Eye (tissue), 1 donor: ENCODE measurements at regions not wholly inside any gene's neighbourhood (a gene's known extent, or its start where the extent isn't known, plus 50 kb on each side); places are given as distances from the start of the nearest gene placed in this dataset.

Source experiments
- DNase-seq: peaks from one replicate; pipeline ENCODE4 v3.0.0-alpha.2; 2015

DNA sequence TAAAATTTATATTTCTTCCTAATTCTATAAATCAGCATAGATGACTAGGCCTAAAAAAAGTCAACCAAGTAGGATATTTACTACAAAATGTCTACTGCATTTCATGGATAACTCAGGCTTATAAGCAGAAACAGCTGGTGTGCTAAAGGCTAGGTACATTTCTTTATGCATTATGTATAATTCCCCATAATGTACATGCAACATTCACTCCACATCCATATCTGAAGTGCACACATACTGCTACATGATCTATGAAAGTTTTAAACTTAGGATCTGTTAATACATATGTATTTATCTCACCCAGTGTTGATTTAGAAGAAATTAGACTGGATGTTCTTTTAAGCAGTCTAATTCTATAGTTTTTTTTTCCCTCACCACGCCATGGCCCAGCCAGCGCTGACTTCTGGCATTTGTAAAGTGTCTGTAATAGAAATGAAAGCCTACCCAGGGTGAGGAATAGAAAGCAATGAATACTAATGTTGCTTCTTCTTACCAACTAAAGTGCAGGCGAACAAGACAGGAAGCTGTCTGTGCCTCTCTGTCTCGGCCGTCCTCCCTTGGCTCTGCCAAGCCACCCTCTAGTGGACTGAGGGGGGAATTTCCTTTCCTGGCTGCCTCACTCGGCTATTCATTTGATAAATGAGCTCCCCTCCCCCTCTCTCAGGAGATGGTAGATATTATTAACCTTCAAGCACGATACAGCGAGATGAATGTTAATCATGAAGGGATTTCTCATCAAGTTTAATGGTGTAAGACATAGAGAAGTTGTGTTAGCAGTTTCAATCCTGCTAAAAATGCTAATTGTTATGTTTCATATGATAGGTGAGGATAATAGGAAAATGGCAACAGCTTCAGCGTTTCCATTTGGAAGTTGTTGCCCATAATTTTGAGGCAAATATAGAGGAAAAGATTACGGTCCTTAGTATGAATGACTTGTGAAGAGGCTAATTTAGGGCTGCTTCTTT, 384.5 kb downstream of the MTX2 start:
- peak; percentile 84 for DNase-seq

DNA sequence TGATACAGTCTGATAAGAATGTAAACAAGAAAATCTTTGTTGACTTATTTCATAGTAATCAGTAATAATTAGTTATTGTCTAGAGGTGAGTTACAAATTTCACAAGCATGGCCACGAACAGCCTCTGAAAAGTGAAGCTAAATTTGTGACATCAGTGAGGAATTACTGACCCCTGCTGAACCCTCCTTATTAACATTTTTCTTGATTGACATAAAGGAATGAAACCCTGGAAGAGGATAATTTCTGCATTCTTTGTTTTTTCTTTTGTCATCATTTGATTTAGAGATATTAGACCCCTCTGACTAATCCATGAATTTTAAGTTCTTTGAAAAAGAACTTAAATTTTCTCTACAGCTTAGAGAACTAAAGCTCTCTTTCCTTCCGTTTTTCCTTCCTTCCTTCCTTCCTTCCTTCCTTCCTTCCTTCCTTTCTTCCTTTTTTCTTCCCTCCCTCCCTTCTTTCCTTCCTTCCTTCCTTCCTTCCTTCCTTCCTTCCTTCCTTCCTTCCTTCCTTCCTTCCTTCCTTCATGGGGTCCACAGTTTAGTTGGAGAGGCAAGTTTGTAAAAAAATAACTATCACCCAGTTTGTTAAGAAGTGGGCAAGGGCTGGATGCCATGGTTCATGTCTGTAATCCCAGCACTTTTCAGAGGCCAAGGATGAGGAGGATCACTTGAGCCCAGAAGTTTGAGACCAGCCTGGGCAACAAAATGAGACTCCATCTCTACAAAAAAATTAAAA, 387.0 kb downstream of the MTX2 start:
- no peak for DNase-seq

DNA sequence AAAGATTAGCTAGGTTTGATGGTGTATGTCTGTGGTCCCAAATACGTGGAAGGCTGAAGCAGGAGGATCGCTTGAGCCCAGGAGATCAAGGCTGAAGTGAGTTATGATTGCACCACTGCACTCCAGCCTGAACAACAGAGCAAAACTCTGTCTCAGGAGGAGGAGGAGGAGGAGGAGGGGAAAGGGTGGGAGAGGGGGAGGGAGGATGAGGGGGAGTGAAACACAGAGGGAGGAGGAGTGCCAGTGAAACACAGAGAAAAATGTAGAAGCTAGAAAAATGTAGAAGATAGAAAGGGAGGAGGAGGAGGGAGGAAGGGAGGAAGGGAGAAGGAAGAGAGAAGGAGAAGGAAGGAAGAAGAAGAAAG, 387.5 kb downstream of the MTX2 start:
- DNase-seq = no peak

DNA sequence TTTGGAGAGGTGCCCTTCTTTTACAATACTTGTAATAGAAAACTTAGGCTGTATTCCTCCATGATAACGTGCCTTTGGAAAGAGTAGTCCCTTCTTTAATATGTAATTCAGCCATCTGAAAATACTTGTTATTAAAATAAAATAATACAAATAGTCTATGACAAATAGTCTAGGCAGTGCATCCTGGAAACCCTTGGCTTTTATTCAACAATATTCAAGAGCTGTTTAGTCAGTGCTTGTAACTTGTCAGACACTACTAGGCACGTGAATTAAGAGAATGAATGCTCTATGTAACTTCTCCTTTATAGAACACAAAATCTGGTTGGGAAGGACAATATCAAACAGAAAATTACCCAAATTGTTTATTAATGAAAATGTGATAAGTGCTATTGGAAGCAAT, 388.2 kb downstream of the MTX2 start:
- no peak for DNase-seq

DNA sequence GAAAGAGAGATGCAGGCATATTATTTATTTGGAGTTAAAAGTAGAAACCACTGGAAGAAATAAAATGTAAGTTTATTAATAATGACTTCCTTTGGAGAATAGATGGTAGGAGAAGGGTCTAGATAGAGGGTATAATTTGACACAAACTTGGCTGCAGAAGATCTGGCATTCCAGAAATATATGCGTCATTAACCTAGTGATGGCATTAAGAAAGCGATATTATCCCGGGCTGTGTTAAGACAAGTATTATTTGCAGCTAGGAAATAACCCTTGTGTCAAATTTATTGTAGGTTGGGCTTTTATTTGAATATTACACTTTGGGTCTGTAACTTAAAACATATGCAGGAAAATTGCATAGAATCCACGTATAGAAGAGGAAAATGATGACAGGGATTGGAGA, 389.5 kb downstream of the MTX2 start:
- DNase-seq = no peak

DNA sequence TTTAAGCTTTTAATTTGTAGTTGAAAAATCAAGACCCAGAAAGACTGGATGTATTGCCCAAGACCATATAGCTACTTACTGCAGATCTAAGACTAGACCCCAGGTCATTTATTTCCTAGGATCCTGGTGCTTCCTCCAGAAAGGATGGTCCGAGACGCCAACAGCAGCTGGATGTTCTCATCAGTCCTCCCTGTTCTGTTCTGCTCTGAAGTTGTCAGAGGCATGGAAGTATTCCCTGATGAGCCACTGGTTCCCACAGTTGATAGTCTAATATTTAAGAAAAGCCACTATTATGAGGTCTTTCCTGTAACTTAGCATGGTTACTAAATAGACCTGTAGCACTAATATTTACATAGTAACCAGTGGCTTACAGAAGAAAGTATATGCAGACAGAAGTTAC, 393.5 kb downstream of the MTX2 start:
- DNase-seq = no peak

DNA sequence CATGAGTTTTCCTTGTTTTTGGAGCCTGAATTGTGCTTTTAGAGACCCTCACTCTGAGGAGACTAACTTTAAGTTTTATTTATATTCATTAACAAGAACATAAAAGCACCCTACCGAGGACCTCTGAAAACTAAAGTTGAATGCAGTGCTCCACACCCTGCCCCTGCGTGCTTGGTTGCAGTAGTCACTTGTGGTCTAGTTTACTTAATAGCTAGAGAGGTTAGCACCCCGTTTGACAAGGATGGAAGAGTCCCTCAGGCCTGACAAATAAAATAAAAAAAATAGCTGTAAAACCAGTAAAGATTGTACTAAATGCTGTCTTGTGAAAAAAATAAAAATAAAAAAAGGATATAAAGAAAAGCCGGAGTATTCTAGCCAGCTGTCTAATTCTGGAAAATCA, 395.2 kb downstream of the MTX2 start:
- no peak for DNase-seq

DNA sequence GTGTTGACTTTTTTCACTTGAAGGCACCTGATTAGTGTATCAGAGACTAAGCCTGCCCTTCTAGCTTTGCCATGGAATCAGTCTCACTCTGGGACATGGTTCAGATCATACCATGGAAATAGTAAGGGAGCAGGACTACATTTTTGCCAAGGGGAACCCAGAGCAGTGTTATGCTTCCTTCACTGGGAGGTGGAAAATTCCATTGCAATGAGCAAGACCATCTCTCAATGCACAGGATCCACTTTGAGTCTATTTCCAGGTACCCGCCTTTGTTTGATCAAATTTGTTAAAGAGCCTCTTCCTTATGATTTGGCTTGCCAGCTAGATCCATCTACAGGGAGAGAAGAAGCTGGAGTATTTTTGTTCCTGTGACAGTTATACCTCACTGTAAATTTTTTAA, 395.8 kb downstream of the MTX2 start:
- DNase-seq = no peak

DNA sequence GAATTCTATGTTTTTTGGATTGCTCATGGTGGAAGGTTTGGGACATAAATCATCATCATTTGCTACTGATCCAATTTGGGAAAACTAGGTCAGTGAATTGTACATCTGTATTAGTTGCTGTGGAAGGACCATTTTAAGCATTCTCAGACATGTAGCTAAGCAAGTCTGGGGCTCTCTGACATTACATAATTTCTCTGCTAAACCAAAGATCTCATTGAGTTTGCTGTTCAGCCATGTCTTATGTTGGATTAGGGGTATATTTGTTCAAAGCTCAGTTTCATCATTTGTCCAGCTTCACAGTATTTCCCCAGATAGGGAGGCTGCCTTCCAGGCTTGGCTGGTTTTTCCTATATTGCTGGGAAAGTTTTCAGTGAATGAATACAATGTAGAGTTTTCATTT, 399.7 kb downstream of the MTX2 start:
- no peak for DNase-seq

DNA sequence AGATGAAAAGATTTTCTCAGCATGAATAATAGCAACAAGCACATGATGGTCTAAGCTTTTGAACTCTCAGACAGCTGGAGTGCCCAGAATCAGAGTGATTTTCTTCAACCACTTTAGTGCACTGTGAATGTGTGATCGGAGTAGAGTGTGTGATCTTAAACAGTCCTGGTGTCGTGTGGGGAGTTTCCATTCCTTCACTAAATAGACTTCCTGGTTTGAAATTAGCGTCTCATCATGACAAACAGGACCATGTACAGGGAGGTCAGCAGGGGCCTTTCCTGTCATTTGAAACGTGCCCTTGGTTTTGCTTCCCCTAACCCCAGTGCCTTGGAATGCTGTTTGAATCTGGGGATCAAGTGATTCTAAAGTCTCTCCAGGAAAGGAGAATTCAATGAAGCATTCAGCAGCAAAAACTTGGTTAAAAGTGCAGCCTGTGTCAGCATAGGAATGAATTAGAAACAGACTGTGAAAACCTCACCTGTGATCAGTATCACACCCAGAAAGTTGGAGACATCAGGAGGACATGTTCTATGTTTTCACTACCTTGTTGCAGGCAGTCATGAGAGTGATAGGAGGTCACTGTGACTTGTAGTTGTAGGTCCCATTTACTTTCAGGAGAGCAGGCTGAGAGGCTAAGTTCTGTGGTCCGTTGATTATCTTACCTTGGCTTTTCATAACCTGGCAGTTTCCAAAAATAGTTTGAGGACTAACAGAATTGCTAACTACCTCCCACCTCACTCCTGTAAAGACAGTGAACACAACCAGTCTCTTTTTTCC, 400.3 kb downstream of the MTX2 start:
- DNase-seq = no peak

DNA sequence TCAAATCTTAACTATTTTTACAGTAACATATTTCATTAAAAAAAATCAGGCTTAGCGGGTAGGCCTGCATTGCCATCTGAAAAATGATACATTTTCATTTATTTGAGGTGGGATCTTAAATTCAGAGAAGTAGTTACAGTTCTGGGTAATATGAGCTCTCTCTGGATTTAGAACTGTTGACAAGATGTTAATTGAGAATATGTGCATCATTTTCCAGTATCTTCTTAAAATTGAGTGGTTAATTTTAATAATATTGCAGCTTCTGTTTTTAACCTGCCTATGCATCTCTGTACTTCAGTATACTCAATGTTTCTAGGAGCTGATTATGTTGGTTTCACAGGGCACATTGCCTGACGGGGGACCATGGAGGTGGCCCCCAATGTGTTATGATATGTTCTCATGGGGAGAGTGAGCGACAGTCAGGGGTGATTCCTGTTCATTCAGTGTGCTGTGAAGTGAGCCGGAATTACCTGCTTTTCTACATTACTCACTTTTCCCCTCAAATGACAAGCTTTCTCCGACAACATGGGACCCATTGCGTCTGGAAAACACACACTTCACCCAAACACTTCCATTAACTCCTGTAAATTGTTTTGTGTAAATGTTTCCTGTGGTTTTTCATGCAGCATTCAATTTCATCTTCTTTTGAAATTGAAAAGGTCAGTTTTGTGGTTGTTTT, 406.2 kb downstream of the MTX2 start:
- DNase-seq = no peak

DNA sequence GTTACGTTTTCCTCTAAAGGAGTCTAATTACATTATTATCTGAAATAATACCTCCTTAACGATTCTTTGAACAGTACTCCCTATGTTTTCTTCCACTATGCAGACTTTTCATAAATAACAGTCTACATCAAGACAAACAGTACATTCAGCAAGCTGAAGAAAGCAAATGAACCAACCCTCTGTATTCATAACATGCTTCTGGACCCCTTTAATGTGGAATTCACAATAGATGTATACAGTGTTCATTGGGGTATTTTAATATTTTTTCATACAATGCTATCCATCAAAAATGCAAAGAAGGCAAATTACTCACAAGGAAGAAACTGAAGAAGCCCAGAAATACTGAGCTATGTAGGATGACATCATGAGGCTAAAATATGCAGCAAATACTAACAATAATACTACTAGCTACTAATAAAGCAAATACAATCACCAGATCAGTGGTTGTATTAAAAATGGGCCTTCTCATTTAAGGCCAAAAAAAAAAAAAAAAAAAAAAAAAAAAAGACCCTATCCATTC, 408.6 kb downstream of the MTX2 start:
- no peak for DNase-seq

DNA sequence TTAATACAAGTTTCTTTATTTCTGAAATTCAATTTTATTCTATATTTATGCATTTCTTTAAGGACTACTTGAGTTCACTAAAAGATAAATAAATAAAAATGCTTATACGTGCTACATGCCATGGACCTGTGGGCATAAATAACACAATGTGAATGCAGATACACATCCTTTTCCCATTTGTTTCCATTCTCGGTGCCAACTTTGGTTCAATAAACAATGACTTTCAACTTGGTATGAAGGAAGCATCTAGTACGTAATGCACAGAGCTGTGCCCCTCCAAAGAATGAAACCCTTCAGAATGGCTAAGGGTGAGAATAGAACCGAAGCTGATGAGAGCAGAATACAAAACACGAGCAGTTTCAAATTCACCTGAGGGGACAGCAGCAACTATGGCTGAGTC, 409.3 kb downstream of the MTX2 start:
- no peak for DNase-seq

DNA sequence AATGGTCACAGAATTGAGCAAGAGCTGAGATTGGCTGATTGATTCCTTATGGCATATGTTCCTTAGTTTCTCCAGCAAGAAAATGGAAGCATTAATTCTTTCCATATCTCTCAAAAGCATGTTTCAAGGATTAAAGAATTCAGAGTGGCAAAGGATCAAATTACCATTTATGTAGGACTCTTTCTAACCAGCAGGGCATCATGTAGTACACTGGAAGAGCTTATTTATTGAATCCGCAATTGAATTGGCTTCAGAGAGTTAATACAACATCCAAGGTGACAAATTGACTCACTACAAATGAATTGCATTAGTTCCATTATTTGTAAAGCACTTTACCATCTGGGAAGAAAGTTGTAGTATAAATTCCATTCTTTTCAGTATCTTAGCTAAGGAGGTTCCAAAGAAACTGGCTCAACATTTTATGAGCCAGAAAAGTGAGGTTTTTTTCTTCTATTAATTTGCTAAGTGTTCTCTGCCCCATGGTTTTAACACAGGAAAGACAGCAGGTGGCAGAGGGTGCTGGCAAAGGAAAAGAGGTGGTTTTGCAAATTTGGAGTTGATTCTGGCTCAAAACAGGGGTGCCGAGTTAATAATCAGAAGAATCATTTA, 409.9 kb downstream of the MTX2 start:
- DNase-seq = no peak

DNA sequence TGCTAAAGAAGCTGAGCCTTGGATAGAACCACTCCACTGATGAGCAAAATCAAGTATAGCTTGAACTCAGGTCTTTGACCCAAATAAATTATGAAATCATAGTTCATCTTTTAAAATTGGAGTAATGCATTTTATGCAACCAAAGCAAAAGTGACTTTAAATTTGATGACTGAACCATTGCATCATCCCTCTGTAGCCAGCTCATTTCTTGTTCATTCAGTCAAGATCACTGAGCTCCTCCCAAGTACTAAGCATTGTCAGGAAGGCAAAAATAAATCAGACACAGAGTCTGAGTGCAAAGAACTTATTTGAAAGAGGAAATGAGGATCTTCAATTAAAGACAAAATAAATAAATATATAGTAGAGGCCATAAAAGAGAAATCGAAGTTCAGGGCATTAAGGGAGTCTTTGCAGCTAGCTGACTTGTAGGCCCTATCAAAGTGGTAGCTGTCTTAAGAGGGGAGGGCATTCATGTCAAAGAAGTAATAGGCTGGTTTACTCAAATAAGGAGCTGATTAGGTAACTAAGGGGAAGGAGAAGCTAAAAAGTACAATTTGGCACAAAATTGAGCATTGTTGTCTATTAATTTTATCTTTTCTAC, 411.8 kb downstream of the MTX2 start:
- no peak for DNase-seq

DNA sequence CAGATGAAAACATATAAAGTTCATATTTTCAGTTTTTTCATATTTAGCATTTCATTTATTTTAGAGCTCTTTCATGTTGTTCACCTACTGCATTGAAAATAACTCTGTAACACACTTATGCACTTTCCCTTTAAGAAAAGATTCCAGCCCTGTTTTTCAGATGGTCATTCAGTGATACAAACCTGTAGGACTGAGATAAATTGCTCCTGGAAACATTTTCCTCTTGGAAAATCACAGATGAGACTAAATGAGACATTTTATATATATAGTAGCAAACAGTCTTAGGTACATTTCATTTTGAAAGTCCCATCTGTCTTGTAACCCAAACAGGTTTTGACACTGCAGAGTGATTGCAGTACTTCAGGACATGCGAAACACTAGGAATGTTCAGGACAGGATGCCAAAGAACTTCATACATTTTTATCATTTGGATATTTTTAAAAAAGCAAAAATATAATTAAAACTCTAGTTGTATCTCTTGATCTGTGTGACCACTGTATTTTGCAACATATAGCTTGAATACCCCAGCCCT, 412.4 kb downstream of the MTX2 start:
- DNase-seq = no peak

DNA sequence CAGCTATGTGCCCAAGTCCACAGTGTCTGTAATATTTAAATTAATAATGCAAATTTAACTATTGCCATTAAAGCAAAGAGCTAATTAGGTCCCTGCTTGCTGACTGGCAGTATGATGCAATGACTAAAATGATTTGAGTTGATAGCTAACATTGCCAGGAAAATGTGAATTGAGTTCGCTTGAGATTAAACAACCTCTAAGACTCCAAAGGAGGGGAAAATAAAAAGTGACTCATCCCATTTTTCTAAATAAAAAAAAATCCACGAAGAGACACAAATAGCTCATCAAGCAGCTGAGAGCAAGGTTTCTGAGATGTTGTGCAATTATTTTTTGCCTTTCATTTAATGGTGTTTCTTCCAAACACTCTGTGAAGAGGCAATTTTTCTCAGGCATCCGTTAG, 413.0 kb downstream of the MTX2 start:
- DNase-seq = no peak

DNA sequence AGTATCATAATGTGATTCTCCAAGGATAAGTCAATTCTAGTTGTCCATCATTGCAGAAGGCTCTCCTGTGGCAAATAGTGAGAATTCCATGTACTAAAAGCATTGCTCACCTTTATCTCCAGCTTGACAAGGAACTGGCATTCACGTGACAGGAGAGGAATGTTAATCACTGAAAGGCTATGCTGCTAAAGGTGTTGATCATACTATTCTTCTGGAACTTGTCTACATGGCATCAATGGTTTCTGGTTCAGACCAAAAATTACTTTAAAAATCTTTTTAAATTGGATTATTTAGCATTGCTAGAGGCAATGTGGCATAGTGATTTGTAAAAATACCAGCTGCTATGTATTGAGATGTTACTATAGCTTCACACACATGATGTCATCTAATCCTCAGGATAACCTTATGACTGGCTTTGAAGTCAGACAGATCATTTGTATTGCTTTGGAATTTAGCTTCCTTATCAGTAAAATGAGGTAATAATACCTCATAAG, 414.4 kb downstream of the MTX2 start:
- no peak for DNase-seq

DNA sequence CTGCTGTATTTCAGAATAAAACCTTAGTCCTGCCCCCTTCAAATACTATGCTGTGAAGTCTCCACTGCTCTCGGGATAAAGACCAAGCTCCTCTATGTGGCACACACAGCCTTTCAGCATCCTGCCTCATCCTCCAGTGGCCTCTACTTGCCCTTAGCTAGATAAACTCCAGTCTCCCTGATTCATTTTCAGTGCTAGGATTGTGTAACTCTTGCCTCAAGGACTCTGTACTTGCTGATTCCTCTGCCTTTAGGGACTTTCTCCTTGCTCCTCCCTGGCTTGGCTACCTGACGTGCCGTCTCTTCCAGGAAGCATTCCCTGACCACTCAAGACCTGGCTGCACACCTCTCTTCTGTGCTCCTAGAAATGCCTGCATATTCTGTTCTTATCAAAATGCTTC, 416.7 kb downstream of the MTX2 start:
- no peak for DNase-seq

DNA sequence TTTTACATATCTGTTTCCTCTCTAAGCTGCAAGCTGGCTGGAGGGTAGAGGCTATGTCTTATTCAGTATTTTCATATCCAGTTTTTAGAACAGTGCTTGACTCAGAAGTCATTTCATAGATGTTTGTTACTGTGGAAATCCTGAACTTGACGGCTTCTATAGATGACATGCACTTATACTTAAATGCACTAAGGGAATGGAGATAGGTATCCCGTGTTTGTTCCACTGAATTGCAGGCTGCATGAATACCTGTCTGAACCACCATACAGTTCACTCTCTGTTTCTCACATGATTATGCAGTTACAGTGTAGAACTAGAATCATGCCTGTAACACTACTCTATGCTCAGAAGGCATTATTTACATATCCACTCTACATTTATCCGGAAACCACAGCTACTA, 417.1 kb downstream of the MTX2 start:
- no peak for DNase-seq

DNA sequence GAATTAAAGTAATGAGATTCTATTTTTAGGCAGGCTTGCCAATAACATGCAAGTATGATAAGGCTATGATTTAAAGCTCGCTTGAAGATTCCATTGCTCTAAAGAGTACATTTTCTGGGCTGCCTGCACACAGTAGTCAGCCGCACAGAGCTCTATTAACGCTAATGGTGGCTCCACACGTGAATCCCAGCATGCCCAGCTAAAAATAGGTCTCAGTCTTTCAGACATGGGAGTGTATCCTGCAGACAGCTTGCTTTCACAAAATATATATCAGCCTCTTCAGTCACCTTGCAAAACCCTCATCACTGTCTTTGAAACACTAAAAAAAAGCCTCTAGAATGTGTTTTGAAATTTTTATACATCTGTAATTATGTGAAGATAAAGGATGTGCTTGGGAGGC, 418.1 kb downstream of the MTX2 start:
- DNase-seq = no peak
